Caco-2 (cell line): ENCODE measurements at regions not wholly inside any gene's neighbourhood (a gene's known extent, or its start where the extent isn't known, plus 50 kb on each side); places are given as distances from the start of the nearest gene placed in this dataset.

Experiments used
- BruUV-seq: library from RNA; stranded (reverse); fragments of 400-500 nt; replicated peaks from 2 replicates; lab custom pipeline; 2021; lab: Mats Ljungman, UMichigan
- CTCF ChIA-PET: fragments of 300-600 bp; sonication (Branson Sonifier 250); formaldehyde crosslinking; loops from one replicate; lab custom pipeline; 2022; ENCODE audit warnings: antibody characterized with exemption; lab: Charles Lee
- POLR2A ChIA-PET: fragments of 300-600 bp; sonication (Branson Sonifier 250); formaldehyde crosslinking; loops from one replicate; lab custom pipeline; 2022; ENCODE audit warnings: antibody characterized with exemption; lab: Charles Lee
- DNase-seq, 2 experiments: peaks; one replicate each; pipeline versions ENCODE4 v3.0.0 to v3.0.0-alpha.2; 2020 to 2022
- H3K27me3 ChIP-seq: replicated peaks from 2 replicates; pipeline ENCODE4 v1.6.0; 2011; ENCODE audit warnings: low read length; ENCODE audit not compliant: control insufficient read depth, insufficient read depth
- H3K36me3 ChIP-seq: 2 replicates; pipeline ENCODE4 v1.5.1; 2011; ENCODE audit warnings: low read length; ENCODE audit not compliant: control insufficient read depth, insufficient read depth
- H3K4me1 ChIP-seq: fragments of 250-450 bp; sonication (Bioruptor Pico); 2 replicates; pipeline ENCODE4 v1.5.1; 2020; ENCODE audit warnings: mild to moderate bottlenecking
- H3K4me3 ChIP-seq: 2 replicates; pipeline ENCODE4 v1.5.1; 2011; ENCODE audit warnings: low read depth, mild to moderate bottlenecking, control low read depth, low read length
- H3K9me3 ChIP-seq: fragments of 250-450 bp; sonication (Bioruptor Pico); 2 replicates; pipeline ENCODE4 v1.5.1; 2020; ENCODE audit warnings: mild to moderate bottlenecking, moderate library complexity
- H3K27ac Mint-ChIP-seq: one replicate; pipeline ENCODE4 v1.8.0; 2022; ENCODE audit warnings: mixed read lengths; ENCODE audit not compliant: unreplicated experiment
- H3K27me3 Mint-ChIP-seq: one replicate; pipeline ENCODE4 v1.8.0; 2022; ENCODE audit warnings: mixed read lengths; ENCODE audit not compliant: insufficient read depth, unreplicated experiment
- H3K36me3 Mint-ChIP-seq: one replicate; pipeline ENCODE4 v1.8.0; 2022; ENCODE audit warnings: mild to moderate bottlenecking, mixed read lengths; ENCODE audit not compliant: insufficient read depth, unreplicated experiment
- H3K4me1 Mint-ChIP-seq: one replicate; pipeline ENCODE4 v1.8.0; 2022; ENCODE audit warnings: low read depth, mixed read lengths; ENCODE audit not compliant: unreplicated experiment
- H3K4me3 Mint-ChIP-seq: one replicate; pipeline ENCODE4 v1.8.0; 2022; ENCODE audit warnings: mild to moderate bottlenecking, moderate library complexity, mixed read lengths; ENCODE audit not compliant: unreplicated experiment
- H3K9me3 Mint-ChIP-seq: one replicate; pipeline ENCODE4 v1.8.0; 2022; ENCODE audit warnings: mixed read lengths; ENCODE audit not compliant: unreplicated experiment
- intact Hi-C: fragments of 100-400 bp; cut with micrococcal nuclease; formaldehyde crosslinking; loops from one replicate; pipeline ENCODE4 v1.10.0; 2022; ENCODE audit not compliant: unreplicated experiment
- TF ChIP-seq, protein P1 (sequence below), 2 experiments: fragments of 200-600 bp in 1 of 2; IDR thresholded peaks; 1 replicate in 1 of 2; 2 replicates in 1 of 2; pipeline versions ENCODE4 v1.5.1 to v1.8.0; 2011 to 2022; ENCODE audit warnings: antibody characterized with exemption in 1 of 2, control low read depth in 1 of 2, inconsistent platforms in 1 of 2, low read depth in 1 of 2, low read length in 1 of 2, mild to moderate bottlenecking in 1 of 2, moderate library complexity in 1 of 2; ENCODE audit not compliant: insufficient read depth in 1 of 2, severe bottlenecking in 1 of 2, unreplicated experiment in 1 of 2

DNA sequence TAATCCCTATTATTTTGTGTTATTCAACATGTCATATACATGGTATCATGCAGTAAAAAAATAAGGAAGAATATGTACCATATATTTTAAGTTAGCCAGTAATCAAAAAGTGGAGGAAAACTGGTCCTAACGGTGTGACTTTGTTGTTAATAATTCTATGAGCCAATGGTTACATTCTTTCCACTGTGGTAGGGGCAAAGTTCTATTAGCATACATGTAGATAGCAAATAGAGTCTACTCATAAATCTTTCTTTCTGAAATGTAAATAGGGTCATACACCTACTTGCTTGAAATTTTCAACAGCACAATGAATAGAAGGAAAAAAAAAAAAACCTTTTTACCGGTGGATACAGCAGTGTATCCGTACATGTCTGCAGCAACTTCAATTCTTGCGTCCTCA lies 364.8 kb downstream of the RAB38 start:
- no TSS peak for BruUV-seq
- intact Hi-C loops: loop anchor here (2.0 to 5.0 kb wide), 4 partner anchors 46 to 348 kb away; no protein-coding TSS in a partner anchor
- H3K27me3 ChIP-seq: no peaks in the 10 kb centered on the region
- TF ChIP-seq, protein P1, sequence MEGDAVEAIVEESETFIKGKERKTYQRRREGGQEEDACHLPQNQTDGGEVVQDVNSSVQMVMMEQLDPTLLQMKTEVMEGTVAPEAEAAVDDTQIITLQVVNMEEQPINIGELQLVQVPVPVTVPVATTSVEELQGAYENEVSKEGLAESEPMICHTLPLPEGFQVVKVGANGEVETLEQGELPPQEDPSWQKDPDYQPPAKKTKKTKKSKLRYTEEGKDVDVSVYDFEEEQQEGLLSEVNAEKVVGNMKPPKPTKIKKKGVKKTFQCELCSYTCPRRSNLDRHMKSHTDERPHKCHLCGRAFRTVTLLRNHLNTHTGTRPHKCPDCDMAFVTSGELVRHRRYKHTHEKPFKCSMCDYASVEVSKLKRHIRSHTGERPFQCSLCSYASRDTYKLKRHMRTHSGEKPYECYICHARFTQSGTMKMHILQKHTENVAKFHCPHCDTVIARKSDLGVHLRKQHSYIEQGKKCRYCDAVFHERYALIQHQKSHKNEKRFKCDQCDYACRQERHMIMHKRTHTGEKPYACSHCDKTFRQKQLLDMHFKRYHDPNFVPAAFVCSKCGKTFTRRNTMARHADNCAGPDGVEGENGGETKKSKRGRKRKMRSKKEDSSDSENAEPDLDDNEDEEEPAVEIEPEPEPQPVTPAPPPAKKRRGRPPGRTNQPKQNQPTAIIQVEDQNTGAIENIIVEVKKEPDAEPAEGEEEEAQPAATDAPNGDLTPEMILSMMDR (IDR thresholded peaks at IDR 0.05; ENCODE audit: insufficient read depth in 1 of 2, low read depth in 1 of 2, low read length in 1 of 2, severe bottlenecking in 1 of 2, unreplicated experiment in 1 of 2): no peak
- CTCF ChIA-PET: no interaction called here
- Mint-ChIP-seq H3K36me3 (no peaks in the 10 kb centered on the region), H3K4me3 (peak overlapping the region; percentile 53), H3K27ac (peak overlapping the region; percentile 70), H3K27me3 (no peaks in the 10 kb centered on the region), H3K9me3 (no peaks in the 10 kb centered on the region), H3K4me1 (peaks cover 24% of the 10 kb centered on the region)
- POLR2A ChIA-PET: no interaction called here
- peaks cover 15% of the 10 kb centered on the region for H3K4me1 ChIP-seq
- no peaks in the 10 kb centered on the region for H3K9me3 ChIP-seq
- H3K36me3 ChIP-seq: no peaks in the 10 kb centered on the region
- peak in 1 of 2 experiments; percentile 50 for DNase-seq
- 0 out of 2 replicates have a peak overlapping the region, but pooled peaks have one; percentile 4 for H3K4me3 ChIP-seq

DNA sequence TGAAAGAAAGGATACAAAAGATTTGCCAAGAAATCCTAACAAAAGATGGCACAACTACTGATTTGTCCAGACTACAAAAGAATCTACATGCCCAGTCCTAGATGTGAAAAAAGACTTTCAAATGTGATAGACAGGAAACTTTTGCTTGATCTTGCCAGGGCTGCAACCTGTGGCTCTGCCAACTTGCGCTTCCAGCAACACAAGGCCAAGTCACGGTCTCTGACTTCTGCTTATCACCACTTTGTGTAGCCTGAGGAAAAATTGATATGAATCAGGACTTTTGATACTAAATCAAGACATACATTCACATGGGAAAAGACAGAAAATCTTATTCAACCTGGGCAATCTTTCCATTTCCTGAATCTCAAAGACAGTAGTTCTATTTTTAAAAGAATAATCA lies 366.0 kb downstream of the RAB38 start:
- Histone ChIP-seq H3K36me3 (no peaks in the 10 kb centered on the region), H3K4me3 (no peak overlapping the region), H3K4me1 (peaks cover 15% of the 10 kb centered on the region), H3K9me3 (no peaks in the 10 kb centered on the region), H3K27me3 (no peaks in the 10 kb centered on the region)
- Mint-ChIP-seq H3K9me3 (no peaks in the 10 kb centered on the region), H3K4me3 (no peak overlapping the region), H3K36me3 (no peaks in the 10 kb centered on the region), H3K27ac (no peak overlapping the region), H3K4me1 (peaks cover 18% of the 10 kb centered on the region), H3K27me3 (no peaks in the 10 kb centered on the region)
- intact Hi-C loops: no loop called here
- BruUV-seq: no TSS peak
- no peak for DNase-seq
- CTCF ChIA-PET: no interaction called here
- POLR2A ChIA-PET: no interaction called here
- TF ChIP-seq, protein P1 (IDR thresholded peaks at IDR 0.05; ENCODE audit: insufficient read depth in 1 of 2, low read depth in 1 of 2, low read length in 1 of 2, severe bottlenecking in 1 of 2, unreplicated experiment in 1 of 2): no peak

DNA sequence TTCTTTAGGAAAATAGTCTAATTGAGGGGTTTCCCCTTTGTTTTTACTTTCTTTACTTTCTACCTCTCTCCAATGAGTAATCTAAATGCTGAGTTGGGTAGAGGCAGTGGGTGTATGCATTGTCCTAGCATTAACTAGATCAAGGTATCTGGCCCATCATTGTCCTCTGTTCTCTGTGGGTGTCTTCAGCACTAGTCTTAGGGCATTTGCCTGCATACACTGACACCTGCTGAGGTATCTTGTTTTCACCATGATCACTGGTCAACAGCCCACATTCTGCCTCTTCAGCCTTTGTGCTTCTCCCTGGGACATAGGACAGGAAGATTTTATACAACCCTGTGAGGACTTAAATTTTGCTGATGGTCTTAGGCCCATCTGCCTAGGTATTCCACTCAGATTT lies 371.1 kb downstream of the RAB38 start:
- POLR2A ChIA-PET: no interaction called here
- Mint-ChIP-seq H3K27ac (no peak overlapping the region), H3K27me3 (no peaks in the 10 kb centered on the region), H3K9me3 (no peaks in the 10 kb centered on the region), H3K36me3 (no peaks in the 10 kb centered on the region), H3K4me1 (no peaks in the 10 kb centered on the region), H3K4me3 (no peak overlapping the region)
- H3K4me1 ChIP-seq: no peaks in the 10 kb centered on the region
- CTCF ChIA-PET: no interaction called here
- TF ChIP-seq, protein P1 (IDR thresholded peaks at IDR 0.05; ENCODE audit: insufficient read depth in 1 of 2, low read depth in 1 of 2, low read length in 1 of 2, severe bottlenecking in 1 of 2, unreplicated experiment in 1 of 2): no peak
- BruUV-seq: no TSS peak
- no peak for DNase-seq
- intact Hi-C loops: loop anchor here (5.0 kb wide), 1 partner anchor 52 kb away; no protein-coding TSS in a partner anchor
- H3K27me3 ChIP-seq: no peaks in the 10 kb centered on the region
- no peaks in the 10 kb centered on the region for H3K36me3 ChIP-seq
- H3K4me3 ChIP-seq: no peak overlapping the region
- no peaks in the 10 kb centered on the region for H3K9me3 ChIP-seq
